ENCODE measurements at regions not wholly inside any gene's neighbourhood (a gene's known extent, or its start where the extent isn't known, plus 50 kb on each side); places are given as distances from the start of the nearest gene placed in this dataset.
"Not testable (repeated sequence)": the region's sequence is repeated elsewhere in the genome, so short reads cannot be mapped to it uniquely, and the experiment has no call there.

- DNase-seq (ENCODE audit: low read depth): peak; percentile 47
Measured at GRCh38 chr3:150300852-150301517, 107.1 kb upstream of the TSC22D2 start.

DNA sequence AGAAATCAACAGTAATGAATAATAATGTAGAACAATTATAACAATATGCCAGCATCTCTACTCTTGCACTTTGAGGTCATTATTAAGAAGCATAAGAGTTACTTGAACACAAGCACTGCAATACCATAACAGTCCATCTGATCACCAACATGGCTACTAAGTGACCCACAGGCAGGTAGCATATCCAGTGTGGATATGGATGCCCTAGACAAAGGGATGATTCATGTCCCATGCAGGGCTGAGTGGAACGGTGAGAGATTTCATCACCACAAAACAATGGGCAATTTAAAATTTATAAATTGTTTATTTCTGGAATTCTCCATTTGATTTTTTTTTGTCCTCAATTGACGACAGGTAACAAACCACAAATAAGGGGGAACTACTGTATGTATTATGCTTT, 107.7 kb upstream of the TSC22D2 start:
- peak; percentile 43 for DNase-seq (ENCODE audit: low read depth)

DNA sequence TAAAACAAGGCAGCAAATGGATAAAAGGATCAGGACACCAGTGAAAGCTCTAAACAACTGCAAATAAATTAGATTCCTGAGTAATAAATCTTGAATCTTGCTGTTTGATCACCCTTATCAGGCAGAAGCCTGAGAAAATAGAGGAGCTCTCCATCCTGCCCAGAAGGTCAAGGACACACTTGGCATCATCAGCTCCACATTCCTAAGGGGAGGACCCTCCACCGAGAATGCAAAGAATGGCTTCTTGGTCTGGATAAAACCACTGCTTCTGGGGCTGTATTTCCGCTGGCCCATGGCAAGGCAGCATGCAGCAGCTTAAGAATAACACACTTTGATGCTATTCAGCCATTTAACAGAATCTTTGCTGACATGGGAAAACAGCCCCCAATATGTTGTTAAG, 108.9 kb upstream of the TSC22D2 start:
- DNase-seq (ENCODE audit: low read depth): peak; percentile 71

- peak; percentile 37 for DNase-seq (ENCODE audit: low read depth)
Measured at GRCh38 chr3:150296966-150297365, 111.1 kb upstream of the TSC22D2 start.

- DNase-seq (ENCODE audit: low read depth): no peak
Measured at GRCh38 chr3:150296123-150296735, 111.9 kb upstream of the TSC22D2 start.

DNA sequence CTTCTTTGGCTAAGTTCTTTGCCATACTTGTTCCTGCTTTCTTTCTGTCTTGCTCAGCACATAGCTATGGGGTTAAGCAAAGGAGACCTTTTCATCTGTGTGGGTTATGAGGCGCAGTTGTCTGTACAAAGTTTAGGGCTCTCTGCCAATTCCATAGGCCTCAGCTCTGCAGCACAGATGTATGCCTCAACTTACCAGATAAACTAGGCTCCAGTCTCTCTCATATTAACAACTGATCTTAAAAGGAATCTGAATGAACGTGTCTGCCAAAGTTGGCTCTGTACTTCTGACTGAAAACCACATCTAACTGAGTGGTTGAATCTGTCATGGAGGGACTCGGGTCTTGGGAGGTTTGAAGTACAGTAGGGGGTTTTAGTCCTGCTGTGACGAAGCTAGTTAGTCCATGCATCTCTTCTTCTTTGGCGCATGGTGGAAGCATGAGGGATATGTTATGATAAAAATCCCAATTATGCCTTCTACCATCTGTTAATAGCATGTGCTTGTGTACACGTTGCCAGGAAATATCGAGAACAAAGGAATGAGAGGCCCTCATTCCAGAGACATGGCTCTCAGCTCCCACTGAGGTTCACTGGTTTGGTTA, 114.6 kb upstream of the TSC22D2 start:
- DNase-seq (ENCODE audit: low read depth): peak; percentile 91

GRCh38 chr3:150292891-150293290, 115.2 kb upstream of the TSC22D2 start:
- DNase-seq (ENCODE audit: low read depth): peak; percentile 95

DNA sequence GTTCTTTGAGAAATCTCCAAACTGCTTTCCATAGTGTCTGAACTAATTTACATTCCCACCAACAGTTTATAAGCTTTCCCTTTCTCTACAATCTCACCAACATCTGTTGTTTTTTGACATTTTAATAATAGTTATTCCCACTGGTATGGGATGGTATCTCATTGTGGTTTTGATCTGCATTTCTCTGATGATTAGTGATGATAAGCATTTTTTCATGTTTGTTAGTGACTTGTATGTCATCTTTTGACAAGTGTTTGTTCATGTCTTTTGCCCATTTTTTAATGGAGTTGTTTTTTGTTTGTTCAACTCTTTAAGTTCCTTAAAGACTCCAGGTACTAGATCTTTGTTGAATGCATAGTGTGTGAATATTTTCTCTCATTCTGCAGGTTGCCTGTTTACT, 116.6 kb upstream of the TSC22D2 start:
- no peak for DNase-seq (ENCODE audit: low read depth)

GRCh38 chr3:150286390-150287147, 121.5 kb upstream of the TSC22D2 start:
- peak; percentile 63 for DNase-seq (ENCODE audit: low read depth)

DNA sequence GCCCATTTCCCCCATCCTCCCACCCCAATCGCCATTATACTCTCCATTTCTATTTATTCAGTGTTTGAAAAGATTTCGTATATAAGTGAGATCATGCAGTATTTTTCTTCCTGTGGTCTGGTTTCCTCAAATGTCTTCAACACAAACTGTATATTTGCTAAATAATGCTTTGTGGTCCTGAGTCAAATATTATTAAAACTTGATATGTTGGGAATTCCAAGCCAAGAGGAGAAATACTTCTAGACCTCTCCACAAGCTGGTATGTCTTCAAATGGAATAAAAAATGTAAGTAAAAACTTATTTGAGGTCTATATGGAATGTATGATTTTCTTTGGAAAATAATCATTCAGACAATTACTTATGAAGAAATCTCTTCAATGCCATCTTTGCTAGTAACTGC, 122.5 kb upstream of the TSC22D2 start:
- no peak for DNase-seq (ENCODE audit: low read depth)

DNA sequence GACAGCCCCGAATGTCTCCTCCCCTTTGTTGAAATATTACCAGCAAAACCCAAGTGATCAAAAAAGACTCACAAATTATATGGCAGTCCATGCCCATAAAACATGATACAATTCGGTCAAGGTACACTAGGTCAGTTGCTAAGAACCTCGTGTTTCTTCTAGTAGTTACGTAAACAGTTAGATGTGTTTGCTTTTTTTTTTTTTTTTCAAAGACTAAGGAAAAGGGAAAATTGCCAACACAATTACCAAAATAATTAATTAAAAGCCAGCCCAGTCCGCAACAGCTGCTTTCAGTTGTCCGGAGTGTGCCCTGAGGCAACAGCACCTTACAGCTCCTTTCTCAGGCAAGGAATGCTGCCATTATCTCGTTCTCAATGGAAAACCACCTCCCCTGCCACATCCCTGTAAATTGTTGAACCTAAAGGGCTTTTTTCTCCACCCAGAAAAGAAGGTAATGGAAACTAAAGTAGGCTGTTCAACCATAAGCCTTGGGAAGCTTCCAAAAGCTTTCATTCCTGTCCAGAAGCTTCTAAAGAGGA, 129.2 kb upstream of the TSC22D2 start:
- no peak for DNase-seq (ENCODE audit: low read depth)

- DNase-seq (ENCODE audit: low read depth): no peak
Measured at GRCh38 chr3:150278195-150278594, 129.9 kb upstream of the TSC22D2 start.

DNA sequence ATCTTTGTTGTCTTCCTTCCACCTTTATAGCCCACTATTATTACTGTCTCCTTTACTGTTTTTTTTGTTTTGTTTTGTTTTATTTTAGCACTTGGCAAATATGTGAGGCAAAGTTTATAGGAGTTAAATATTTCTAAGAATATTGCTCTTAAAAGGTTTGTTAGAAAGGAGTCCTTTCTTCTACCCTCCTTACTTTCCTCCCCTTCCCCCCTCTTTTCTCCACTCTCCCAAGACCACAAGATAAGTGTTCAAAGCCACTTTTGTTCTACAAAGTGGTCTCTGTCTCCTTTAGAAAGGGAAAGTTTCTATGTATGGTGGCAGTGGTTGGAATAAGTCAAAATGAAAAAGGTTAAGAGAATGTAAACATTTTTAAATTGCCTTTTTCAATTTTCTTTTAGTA, 130.7 kb upstream of the TSC22D2 start:
- no peak for DNase-seq (ENCODE audit: low read depth)

DNA sequence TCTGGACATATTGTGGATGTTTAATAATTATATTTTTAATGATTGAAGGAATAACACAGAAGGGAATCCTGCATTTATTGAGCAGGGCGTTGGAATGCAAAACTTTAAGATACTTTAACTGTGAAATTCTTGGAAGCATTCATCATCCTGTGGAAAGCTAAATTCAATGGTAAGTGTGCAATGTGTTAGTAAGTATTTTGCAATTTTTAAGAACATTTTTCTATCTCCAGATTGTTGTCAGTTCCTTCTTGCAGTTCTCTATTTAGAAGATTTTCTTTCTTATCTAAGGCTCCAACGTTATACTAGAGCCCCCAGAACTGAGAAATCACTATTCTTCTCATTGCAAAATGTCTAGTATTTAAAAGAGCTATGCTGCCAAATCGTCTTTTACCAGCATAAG, 132.2 kb upstream of the TSC22D2 start:
- DNase-seq (ENCODE audit: low read depth): peak; percentile 40

- no peak for DNase-seq (ENCODE audit: low read depth)
Measured at GRCh38 chr3:150274372-150274771, 133.7 kb upstream of the TSC22D2 start.

DNA sequence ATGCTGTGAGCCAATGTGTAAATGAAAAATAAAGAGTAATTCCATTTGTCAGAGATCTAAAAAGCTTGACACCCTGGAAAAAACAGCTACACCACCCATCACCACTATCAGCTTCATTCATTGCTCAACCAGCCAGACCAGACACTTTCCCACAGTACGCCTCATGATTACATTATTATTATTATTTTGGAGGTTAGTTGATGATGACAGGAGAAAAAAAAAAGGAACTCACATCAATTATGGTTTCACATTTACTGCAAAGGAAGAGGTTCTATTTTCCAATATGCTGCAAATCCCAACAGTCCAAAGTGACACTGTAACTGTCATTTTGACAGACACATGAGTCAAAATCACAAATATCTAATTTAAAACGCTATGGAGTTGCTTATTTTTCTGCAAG, 134.7 kb upstream of the TSC22D2 start:
- DNase-seq (ENCODE audit: low read depth): no peak

- no peak for DNase-seq (ENCODE audit: low read depth)
Measured at GRCh38 chr3:150271591-150271960, 136.5 kb upstream of the TSC22D2 start.

DNA sequence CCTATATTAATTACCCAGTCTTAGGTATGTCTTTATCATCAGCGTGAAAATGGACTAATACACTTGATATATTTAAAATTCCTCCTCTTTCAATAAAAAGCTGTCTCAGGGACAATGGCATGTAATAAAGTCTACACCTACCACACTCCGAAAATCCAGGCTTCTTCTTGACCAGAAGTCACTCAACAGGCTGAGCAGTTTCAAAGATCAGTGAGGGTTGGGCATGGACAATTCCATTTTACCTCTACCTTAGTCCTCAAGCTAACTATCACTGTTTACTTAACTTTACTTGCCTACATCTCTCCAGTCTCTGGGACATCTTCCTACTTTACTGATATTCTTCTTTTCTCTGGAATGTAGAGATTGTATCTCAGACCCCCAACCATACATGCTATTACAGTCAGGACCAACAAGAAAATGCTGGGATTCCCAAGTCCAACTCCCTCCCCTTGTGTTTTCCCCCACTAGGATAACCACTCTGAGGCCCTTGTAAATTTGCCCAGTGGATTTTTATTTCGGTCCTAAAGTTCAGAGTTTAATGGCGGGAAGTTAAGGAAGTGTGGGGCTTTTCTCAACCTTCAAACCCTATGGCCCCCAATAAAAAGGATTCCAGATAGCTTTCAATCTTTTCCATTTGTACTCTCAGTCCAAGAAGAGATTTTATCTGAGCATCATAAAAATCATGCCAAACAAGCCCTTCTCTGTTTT, 137.1 kb upstream of the TSC22D2 start:
- DNase-seq (ENCODE audit: low read depth): no peak

GRCh38 chr3:150270444-150270843, 137.7 kb upstream of the TSC22D2 start:
- DNase-seq (ENCODE audit: low read depth): not testable (repeated sequence)

DNA sequence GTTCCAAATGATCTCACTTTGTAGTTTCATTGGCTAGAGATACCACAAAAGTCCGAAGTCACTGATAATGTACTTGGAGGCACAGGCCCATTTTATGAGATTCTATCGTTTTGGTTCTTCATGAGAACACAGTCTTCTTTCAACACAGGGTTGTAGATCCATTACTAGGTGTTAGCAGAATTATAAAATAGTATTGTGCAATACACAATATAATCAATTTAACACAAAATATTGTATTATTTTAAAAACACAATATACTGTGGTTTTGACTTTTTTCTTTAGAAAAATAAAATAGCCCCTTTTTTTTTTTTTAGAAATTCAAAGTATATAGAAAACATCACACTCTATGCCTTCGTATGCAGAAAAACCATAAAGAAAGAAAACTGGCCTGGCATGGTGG, 138.6 kb upstream of the TSC22D2 start:
- DNase-seq (ENCODE audit: low read depth): no peak

DNA sequence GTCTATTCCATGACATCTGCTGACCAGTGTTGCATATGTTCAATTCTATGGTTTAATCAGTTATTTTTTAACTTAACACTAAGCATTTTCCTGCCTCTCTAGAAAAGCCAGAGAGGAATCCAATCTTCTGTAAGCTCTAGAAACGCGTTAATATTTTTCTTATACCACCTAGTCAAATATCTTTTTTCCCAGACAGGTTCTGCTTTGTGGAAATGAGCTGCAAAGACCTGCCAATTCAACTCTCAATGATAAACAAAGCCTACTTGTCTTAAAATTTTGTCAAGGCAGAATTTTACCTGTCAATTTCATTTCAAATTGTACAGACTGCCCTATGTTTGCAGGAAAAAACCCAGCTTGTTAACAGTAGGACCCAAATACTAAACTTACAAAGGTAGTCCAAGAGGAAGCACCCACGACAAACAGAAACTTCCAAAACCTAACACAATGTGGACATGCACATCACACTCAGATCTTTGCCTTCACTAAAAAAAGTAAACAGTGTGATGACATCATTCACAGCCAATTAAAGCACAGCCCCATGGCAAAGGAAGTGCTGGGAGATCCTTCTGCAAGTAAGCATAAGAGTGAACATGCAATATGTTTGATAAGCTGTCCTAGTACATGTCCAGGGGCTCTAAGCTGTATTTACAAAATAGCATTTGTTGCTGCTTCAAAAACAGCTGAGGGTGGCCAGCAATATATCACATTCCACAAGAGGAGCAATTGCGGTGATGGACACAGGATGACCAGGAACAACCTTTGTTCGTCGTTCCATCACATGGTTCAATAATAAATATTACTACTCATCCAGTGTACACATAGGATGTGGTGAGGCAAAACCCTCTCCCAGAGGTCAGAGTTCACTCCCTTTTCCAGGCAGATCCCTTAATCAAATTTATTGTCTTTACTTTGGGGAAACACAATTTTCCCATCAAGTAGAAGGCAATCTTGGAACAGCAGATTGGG, 139.4 kb upstream of the TSC22D2 start:
- DNase-seq (ENCODE audit: low read depth): peak; percentile 62

Measured in iris pigment epithelial cell (primary cell).